A549 (cell line): ENCODE measurements at regions not wholly inside any gene's neighbourhood (a gene's known extent, or its start where the extent isn't known, plus 50 kb on each side); places are given as distances from the start of the nearest gene placed in this dataset.

ENCODE experiments used
- CTCF ChIP-seq: fragments of >200 bp; sonication (Bioruptor Twin); formaldehyde crosslinking; IDR thresholded peaks from 3 replicates; pipeline ENCODE4 v1.5.1; 2016
- E2F6 ChIP-seq: IDR thresholded peaks from 2 replicates; pipeline ENCODE4 v1.6.1; 2012; ENCODE audit warnings: low read depth, borderline replicate concordance
- ELK1 ChIP-seq: fragments of 150-350 bp; IDR thresholded peaks from 2 replicates; pipeline ENCODE4 v1.6.1; 2014; ENCODE audit warnings: low read depth, mild to moderate bottlenecking, low read length
- MAFK ChIP-seq: fragments of 450-650 bp; IDR thresholded peaks from 2 replicates; pipeline ENCODE4 v1.6.1; 2014; ENCODE audit not compliant: partially characterized antibody
- MAX ChIP-seq: IDR thresholded peaks from 2 replicates; pipeline ENCODE4 v1.6.1; 2012
- NR3C1 ChIP-seq: fragments of >200 bp; sonication (Bioruptor Twin); formaldehyde crosslinking; IDR thresholded peaks from 3 replicates; pipeline ENCODE4 v1.6.1; 2017
- POLR2A ChIP-seq: IDR thresholded peaks from 2 replicates; pipeline ENCODE4 v1.6.1; 2012; ENCODE audit warnings: mild to moderate bottlenecking, low read length
- RAD21 ChIP-seq, 2 experiments: fragments of >200 bp in 1 of 2; sonication (Bioruptor Twin) in 1 of 2; formaldehyde crosslinking in 1 of 2; IDR thresholded peaks in 1 of 2; conservative IDR thresholded peaks in 1 of 2; 2 replicates in 1 of 2; 3 replicates in 1 of 2; pipeline ENCODE4 v1.6.1; 2012 to 2018; ENCODE audit warnings: inconsistent platforms in 1 of 2
- REST ChIP-seq: fragments of 200-600 bp; sonication (generic); IDR thresholded peaks from 2 replicates; pipeline ENCODE4 v1.6.1; 2016; ENCODE audit warnings: antibody characterized with exemption, mild to moderate bottlenecking, moderate library complexity
- RFX5 ChIP-seq: fragments of 450-650 bp; IDR thresholded peaks from 2 replicates; pipeline ENCODE4 v1.7.1; 2014; ENCODE audit warnings: antibody characterized with exemption, mild to moderate bottlenecking, moderate library complexity
- RNF2 ChIP-seq: fragments of 200-600 bp; sonication (generic); IDR thresholded peaks from 2 replicates; pipeline ENCODE4 v1.6.1; 2016; ENCODE audit warnings: low read depth, mild to moderate bottlenecking, antibody characterized with exemption, moderate library complexity, borderline replicate concordance
- SREBF2 ChIP-seq: fragments of 450-650 bp; IDR thresholded peaks from 2 replicates; pipeline ENCODE4 v1.6.1; 2014; ENCODE audit warnings: mild to moderate bottlenecking, moderate library complexity

GRCh38 chr11:109507331-109507730 lies 85.3 kb downstream of the C11orf87 start:
- no peak for TF ChIP-seq CTCF
- TF ChIP-seq SREBF2: no peak
- no peak for TF ChIP-seq POLR2A
- TF ChIP-seq MAX: no peak
- TF ChIP-seq REST: no peak
- TF ChIP-seq E2F6: no peak
- TF ChIP-seq NR3C1: no peak
- TF ChIP-seq RFX5: no peak
- no peak for TF ChIP-seq MAFK
- TF ChIP-seq RNF2: no peak
- TF ChIP-seq RAD21 (conservative IDR thresholded peaks at IDR 0.05 in 1 of 2, IDR thresholded peaks at IDR 0.05 in 1 of 2): no peak
- TF ChIP-seq ELK1: no peak
